ENCODE measurements at regions not wholly inside any gene's neighbourhood (a gene's known extent, or its start where the extent isn't known, plus 50 kb on each side); places are given as distances from the start of the nearest gene placed in this dataset.

GRCh38 chr4:105060628-105061027 lies 86.0 kb upstream of the TET2 start:
- TF ChIP-seq CTCF (conservative IDR thresholded peaks at IDR 0.05; ENCODE audit: low read depth, low read length) (no peak), EZH2 (IDR thresholded peaks at IDR 0.05; ENCODE audit: borderline replicate concordance, low read depth, low read length, poor library complexity, severe bottlenecking) (no peak)
